GM18907 (cell line): ENCODE measurements at regions not wholly inside any gene's neighbourhood (a gene's known extent, or its start where the extent isn't known, plus 50 kb on each side); places are given as distances from the start of the nearest gene placed in this dataset.
A peak's percentile ranks its signal among the peaks of the same experiment; 100 is the strongest.
"Not testable (repeated sequence)": the region's sequence is repeated elsewhere in the genome, so short reads cannot be mapped to it uniquely, and the experiment has no call there.

Source experiments
- ATAC-seq: cut with Tn5 transposase; IDR thresholded peaks from one replicate; pipeline ENCODE4 v1.9.1; 2021; ENCODE audit warnings: mild to moderate bottlenecking, moderate library complexity; ENCODE audit not compliant: unreplicated experiment

DNA sequence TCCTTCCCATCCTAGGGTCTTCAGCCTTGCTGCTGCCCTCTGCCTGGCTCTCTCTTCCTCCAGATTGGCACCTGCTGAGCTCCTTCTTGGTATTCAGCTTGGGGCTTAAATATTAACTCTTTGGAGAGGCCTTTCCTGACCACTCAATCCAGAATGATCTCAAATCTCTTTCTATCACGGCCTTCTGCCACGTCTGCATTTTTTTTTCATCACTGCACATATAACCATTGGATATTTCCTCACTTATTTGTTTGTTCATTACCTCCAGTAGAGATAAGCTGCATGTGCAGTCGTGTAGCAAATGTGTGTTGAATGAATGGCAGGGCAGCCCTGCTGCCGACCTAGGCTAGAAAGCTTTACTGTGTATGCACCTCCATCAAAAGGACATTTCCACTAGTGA, 51.6 kb upstream of the MPP7 start:
- no peak for ATAC-seq

GRCh38 chr10:28355376-28355775, 52.5 kb upstream of the MPP7 start:
- no peak for ATAC-seq

DNA sequence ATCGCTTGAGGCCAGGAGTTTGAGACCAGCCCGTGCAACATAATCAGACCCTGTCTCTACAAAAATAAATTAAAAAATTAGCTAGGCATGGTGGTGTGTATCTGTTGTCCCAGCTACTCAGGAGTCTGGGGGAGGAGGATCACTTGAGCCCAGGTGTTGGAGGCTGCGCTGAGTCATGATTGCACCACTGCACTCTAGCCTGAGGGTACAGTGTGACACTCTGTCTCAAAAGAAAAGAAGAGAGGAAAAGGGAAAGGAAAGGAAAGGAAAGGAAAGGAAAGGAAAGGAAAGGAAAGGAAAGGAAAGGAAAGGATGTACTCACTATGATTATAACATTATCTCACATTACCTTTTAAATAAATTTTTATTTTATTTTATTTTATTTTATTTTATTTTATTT, 56.5 kb upstream of the MPP7 start:
- no peak for ATAC-seq

GRCh38 chr10:28360175-28360574, 57.3 kb upstream of the MPP7 start:
- ATAC-seq = no peak

DNA sequence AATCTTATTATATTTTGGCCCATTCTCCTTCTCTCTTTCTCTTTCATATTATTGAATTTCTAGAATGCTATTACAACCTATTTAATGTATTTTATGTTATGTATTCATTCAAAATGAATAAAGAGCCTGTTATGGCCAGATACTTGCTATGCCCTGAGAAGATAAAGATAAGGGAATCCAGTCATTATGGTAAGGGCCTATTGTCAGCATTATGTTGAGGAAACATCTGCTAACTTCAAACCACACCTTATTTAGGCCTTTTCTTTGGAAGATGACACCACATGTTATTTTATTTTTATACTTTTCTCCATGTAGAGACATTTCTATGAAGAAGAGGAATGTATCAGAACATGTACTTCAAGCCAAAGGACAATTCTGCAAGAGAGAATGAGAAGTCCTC, 60.5 kb upstream of the MPP7 start:
- no peak for ATAC-seq

DNA sequence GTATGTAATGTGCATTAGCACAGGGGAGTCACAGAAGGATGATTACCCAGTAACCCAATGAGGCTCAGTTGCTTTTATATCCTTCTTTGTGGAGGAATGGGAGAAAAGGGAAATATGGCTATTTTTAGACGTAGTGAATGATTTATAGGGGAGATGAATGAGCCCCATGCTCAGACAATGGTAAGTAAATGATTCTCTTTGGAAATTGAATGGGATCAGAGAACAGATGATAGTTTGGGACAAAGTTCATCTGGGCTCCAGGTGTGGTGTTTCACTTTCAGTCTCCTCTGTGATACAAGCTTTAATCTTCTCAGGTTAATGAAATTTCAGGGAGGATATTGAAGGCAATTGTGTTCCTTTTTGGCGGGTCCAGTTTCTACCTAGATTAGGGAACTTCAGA, 63.0 kb upstream of the MPP7 start:
- no peak for ATAC-seq

DNA sequence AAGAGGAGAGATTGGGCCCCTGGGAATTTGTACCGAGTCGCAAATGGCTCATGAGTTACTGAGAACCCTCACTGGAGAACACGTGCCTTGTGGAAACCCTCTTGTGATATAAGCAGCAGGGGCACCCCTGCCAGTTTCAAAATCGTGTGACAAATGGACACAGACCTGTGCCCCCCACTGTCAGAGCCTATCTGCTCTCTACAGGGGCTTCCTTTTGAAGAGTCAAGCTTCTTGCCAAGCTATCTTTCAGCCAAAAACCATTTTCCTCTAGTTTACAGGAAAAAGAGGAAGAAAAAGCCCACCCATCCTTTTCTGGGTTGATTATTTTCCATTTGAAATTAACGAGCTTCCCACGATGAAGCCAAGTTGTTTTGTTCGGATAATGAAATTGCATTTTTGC, 64.1 kb upstream of the MPP7 start:
- ATAC-seq = no peak

- no peak for ATAC-seq
Measured at GRCh38 chr10:28367413-28367812, 64.5 kb upstream of the MPP7 start.

DNA sequence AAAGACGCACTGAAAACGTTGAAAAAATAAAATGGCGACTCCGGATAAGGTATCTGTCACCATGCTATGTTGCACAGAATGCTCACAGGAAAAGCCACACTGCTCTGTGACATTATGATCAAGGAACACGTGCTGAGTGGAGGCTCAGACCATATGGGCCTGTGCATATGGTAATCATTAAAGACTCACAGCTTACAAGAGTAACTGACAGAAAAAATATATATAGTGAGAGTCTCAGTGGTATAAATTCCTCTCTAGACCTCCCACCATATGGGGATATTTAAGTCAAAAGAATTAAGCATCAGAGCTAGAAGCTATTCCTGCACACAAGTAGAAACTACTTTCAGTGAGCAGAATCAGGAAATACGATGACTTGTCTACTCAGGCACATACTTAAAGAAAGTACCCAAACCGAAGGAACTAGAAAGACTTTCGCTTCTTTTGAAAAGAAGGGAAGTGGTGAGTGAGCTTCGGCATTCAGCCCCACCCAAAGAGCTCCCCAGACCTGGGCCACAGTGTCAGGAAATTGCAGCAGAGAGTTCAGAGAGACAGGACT, 65.1 kb upstream of the MPP7 start:
- peak; percentile 99 for ATAC-seq

DNA sequence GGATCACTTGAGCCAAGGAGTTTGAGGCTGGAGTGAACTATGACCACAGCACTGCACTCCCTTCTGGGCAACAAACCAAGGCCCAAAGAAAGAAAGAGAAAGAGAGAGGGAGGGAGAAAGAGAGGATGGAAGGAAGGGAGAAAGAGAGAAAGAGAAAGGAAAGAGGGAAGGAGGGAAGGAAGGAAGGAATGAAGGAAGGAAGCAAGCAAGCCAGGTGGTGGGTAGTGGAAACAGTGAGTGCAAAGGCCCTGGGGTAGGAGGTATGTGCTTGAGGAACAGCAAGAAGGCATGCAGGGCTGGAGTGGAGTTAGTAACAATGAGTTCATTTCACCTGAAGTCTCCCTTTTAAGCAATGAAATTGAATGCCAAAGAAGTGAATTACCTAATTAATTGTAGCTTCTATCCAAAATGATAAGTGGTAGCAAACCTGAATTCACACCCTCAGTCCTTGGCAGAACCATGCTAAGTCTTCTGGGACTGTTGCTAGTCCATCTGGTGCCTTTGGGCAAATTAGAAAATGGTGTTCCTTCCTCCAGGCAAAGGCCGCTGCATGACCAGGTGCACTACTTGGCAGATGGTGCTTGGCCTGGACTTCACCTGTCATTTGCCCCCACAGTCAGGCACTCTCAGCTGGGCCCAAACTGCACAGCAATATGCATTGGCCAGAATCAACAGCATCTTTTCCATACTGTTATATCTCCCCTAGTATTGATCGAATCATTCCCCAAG, 67.4 kb upstream of the MPP7 start:
- ATAC-seq = no peak

DNA sequence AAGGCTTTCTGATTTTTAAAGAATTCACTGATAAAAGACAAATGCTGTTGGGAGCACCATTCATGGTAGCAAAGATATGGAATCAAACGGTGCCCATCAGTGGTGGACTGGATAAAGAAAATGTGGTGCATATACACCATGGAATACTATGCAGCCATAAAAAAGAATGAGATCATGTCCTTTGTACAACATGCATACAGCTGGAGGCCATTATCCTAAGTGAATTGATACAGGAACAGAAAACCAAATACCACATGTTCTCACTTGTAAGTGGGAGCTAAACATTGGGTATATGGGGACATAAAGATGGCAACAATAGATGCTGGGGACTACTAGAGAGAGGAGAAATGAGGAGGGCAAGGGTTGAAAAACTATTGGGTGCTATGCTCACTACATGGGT, 68.8 kb upstream of the MPP7 start:
- ATAC-seq = not testable (repeated sequence)

- ATAC-seq = no peak
Measured at GRCh38 chr10:28374036-28374435, 71.2 kb upstream of the MPP7 start.

GRCh38 chr10:28375399-28376354, 72.8 kb upstream of the MPP7 start:
- no peak for ATAC-seq

DNA sequence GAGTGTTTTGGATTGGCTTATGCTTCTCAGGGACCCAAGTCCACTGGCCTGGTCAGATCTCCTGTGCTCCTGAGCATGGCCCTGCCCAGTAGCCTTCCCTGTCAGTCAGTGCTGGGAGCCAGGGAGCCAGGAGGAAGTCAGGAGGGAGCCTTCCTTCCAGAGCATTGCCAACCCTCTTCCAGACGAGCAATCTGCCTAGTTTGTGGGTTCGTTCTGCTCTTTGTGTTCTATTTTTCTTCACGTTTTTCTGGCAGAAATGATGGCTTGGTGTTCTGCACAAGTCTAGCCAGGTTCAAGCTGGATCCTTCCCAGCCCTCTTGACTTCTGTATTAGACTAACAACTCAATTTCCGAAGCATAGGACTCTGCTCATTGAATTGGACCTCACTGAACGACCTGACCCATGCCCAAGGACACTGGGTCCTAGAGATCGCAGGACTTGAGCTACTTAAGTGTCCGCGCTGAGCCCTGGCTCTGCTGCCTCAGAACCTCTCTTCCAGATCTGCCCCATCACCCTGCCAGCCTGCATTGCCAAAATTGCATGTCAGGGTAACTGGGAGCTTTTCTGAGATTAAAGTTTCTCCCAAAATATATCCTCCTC, 76.2 kb upstream of the MPP7 start:
- no peak for ATAC-seq

- ATAC-seq = no peak
Measured at GRCh38 chr10:28381466-28381865, 78.6 kb upstream of the MPP7 start.

DNA sequence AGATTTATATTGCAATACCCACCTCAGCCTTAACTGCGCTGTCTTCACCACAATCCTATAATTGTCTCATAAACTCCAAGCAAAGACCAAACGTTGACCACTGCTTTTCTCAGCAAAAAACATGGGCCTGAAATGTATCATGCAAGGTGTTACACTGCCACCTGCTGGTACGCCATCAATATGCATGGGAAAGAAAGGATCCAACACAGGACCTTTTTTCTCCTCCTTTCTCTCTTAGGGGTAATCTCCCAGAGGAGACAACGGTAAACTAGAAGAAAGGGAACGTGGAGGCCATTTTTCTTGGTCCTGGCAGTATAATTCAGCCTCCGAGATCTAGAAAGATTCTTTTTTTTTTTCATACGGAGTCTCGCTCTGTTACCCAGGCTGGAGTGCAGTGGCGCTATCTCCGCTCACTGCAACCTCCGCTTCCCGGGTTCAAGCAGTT, 79.1 kb upstream of the MPP7 start:
- ATAC-seq = peak; percentile 95

DNA sequence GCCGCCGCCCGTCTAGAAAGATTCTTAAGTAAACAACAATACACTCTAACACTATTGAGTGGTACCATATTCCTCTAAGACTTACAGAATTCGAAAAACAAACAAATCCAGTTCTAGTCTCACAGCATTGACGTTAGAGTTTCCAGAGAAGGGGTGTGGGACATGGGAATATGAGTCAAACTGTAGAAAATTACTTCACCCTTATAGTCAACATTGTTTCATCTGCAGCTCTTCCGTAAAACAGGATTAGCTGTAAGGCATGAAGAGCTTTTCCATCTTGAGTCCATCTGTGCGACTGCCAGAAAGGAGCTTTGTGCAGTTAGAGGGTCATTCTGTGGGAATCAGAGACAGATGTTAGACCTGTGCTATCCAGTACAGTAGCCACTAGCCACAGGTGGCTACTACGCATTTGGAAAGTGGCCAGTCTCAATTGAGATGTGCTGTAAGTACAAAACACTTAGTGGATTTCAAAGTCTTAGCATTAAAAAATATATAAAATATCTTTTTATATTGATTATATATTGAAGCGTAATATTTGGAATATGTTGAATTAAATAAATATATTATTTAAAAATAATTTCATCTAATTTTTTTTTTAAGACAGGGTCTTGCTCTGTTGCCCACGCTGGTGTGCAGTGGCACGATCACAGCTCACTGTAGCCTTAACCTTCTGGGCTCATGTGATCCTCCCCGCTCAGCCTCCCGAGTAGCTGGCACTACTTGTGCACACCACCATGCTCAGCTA, 79.8 kb upstream of the MPP7 start:
- ATAC-seq = no peak

DNA sequence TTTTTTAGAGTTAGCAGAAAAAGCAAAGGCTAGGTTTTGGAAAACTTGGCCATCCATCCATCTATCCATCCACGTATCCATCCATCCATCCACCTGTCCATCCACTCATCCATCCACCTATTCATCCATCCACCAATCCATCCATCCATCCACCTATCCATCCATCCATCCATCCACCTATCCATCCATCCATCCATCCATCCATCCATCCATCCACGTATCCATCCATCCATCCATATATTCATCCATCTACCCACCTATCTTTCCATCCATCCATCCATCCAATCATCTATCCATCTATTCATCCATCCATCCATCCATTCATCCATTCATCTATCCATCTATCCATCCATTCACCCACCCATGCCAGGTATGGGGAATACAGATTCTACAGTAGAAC, 81.7 kb upstream of the MPP7 start:
- no peak for ATAC-seq

GRCh38 chr10:28385748-28386502, 83.1 kb upstream of the MPP7 start:
- ATAC-seq = no peak

DNA sequence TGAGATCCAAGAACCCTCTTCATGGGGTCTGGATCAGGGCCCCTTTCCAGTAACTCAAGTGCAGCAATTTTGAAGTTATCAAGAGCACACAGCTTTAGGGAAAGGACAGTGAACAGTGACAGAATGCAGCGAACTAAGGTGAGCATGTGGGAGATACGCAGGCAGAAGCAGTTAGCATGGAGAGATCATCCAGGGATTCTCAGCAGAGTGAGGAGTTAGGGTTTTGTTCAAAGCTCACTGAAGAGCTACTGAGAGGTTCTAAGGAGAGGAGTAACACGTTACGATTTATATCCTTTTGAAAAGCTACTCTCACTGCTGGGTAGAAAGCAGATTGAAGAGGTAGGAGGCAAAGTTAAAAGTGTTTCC, 83.6 kb upstream of the MPP7 start:
- ATAC-seq = no peak
